Stimulated activated CD8-positive, alpha-beta memory T cell treated with anti-CD3 and anti-CD28 coated beads, Interleukin-4, amount 100 ng/mL, for 4 hours (primary cell): ENCODE measurements at regions not wholly inside any gene's neighbourhood (a gene's known extent, or its start where the extent isn't known, plus 50 kb on each side); places are given as distances from the start of the nearest gene placed in this dataset.

Source experiments
- DNase-seq, 2 donors: peaks; one replicate each; pipeline ENCODE4 v3.0.0-alpha.2; 2020; ENCODE audit warnings: low read depth in 2 of 2, low spot score in 1 of 2

- DNase-seq = no peak
These were observed 158.3 kb upstream of the NDUFV2 start for GRCh38 chr18:8943900-8944870.

- no peak for DNase-seq
These were observed 157.6 kb upstream of the NDUFV2 start for GRCh38 chr18:8944871-8945245.

- DNase-seq = no peak
These were observed 157.0 kb upstream of the NDUFV2 start for GRCh38 chr18:8945514-8945913.

- no peak for DNase-seq
These were observed 156.2 kb upstream of the NDUFV2 start for GRCh38 chr18:8946066-8946838.

GRCh38 chr18:8947566-8947965, 154.9 kb upstream of the NDUFV2 start:
- DNase-seq = no peak

GRCh38 chr18:8948011-8948410, 154.5 kb upstream of the NDUFV2 start:
- DNase-seq = no peak

- DNase-seq = no peak
These were observed 153.9 kb upstream of the NDUFV2 start for GRCh38 chr18:8948471-8949149.

- no peak for DNase-seq
These were observed 153.3 kb upstream of the NDUFV2 start for GRCh38 chr18:8949206-8949605.

- DNase-seq = no peak
These were observed 151.0 kb upstream of the NDUFV2 start for GRCh38 chr18:8951491-8951890.

GRCh38 chr18:8952174-8952573, 150.3 kb upstream of the NDUFV2 start:
- DNase-seq = no peak

GRCh38 chr18:8952769-8953760, 149.4 kb upstream of the NDUFV2 start:
- no peak for DNase-seq

- DNase-seq = no peak
These were observed 144.8 kb upstream of the NDUFV2 start for GRCh38 chr18:8957731-8958130.

GRCh38 chr18:8958660-8959059, 143.8 kb upstream of the NDUFV2 start:
- DNase-seq = no peak

- no peak for DNase-seq
These were observed 142.9 kb upstream of the NDUFV2 start for GRCh38 chr18:8959551-8960135.

GRCh38 chr18:8960740-8961657, 141.5 kb upstream of the NDUFV2 start:
- no peak for DNase-seq

GRCh38 chr18:8962192-8962779, 140.2 kb upstream of the NDUFV2 start:
- DNase-seq = no peak

GRCh38 chr18:8962855-8963635, 139.5 kb upstream of the NDUFV2 start:
- DNase-seq = no peak

GRCh38 chr18:8963876-8964275, 138.6 kb upstream of the NDUFV2 start:
- DNase-seq = no peak
